ENCODE measurements at regions not wholly inside any gene's neighbourhood (a gene's known extent, or its start where the extent isn't known, plus 50 kb on each side); places are given as distances from the start of the nearest gene placed in this dataset.

DNA sequence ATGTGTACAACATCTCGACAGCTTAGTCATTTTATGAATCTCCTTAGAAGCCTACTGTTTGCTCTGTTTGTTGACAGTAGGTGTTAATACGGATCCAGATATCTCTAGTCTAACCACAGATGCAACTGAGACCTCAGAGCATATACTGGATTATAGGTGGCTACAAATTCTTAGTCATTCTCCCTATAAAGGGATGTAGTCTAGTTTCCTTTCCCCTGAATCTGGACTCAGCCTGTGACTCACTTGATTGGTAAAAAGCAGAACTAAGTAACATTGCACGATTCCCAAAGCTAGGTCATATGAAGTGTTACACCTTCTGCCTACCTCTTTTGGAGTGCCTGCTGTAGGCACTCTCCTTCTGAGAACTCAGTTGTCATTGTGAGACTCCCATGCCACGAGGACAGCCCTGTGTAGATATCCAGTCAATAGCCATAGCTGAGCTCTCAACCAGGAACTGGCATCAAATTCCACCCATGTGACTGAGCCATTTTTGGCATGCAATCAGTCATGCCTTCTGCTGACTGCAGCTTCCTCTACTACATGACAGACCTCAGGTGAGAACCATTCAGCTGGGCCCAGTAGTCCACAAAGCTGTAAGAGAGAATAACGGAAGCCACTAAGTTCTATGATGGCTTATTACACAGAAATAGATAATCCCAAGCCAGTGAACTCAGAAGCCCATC lies 135.9 kb upstream of the CHRM3 start:
- H3K9ac ChIP-seq (ENCODE audit: low read depth in 1 of 2, low read length in 2 of 2), result no peak overlapping the region

DNA sequence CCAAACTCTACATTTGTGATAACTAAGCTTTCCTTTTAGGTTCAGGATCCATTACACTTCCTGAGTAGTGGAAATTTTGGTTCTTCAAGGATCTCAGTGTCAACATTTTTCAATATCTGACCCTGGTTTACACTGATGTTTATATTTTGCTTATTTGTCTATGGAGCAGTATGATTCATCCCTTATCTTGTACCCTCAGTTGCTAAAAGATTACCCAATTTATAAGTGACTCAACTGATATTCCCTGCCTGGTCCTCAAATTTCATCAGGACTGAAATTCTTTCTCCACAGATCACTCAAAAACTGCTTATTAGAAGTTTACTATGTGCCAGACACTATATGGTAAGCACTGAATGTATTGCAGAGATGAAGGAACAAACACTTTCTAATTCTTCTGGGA lies 139.1 kb upstream of the CHRM3 start:
- no peaks in the 10 kb centered on the region for H3K4me1 ChIP-seq (ENCODE audit: control insufficient read depth in 1 of 2, insufficient read depth in 2 of 2, low read length in 2 of 2)
- H3K27ac ChIP-seq (ENCODE audit: low read depth, low read length), result no peak overlapping the region
- H3K9ac ChIP-seq (ENCODE audit: low read depth in 1 of 2, low read length in 2 of 2), result no peak overlapping the region
- no peaks in the 10 kb centered on the region for H3K9me3 ChIP-seq (ENCODE audit: control insufficient read depth in 1 of 2, low read length in 2 of 2)
- no peak overlapping the region for H3K4me3 ChIP-seq (ENCODE audit: low read depth in 1 of 2, low read length in 2 of 2)
- H3K27me3 ChIP-seq (ENCODE audit: control insufficient read depth in 1 of 2, insufficient read depth in 2 of 2, low read length in 2 of 2), result no peaks in the 10 kb centered on the region
- no peaks in the 10 kb centered on the region for H3K36me3 ChIP-seq (ENCODE audit: control insufficient read depth in 1 of 2, insufficient read depth in 2 of 2, low read length in 2 of 2)

More for the DNA sequence above, 135.9 kb upstream of the CHRM3 start:
- Histone ChIP-seq H3K4me3 (ENCODE audit: low read depth in 1 of 2, low read length in 2 of 2) (no peak overlapping the region), H3K9me3 (ENCODE audit: control insufficient read depth in 1 of 2, low read length in 2 of 2) (no peaks in the 10 kb centered on the region), H3K27me3 (ENCODE audit: control insufficient read depth in 1 of 2, insufficient read depth in 2 of 2, low read length in 2 of 2) (no peaks in the 10 kb centered on the region), H3K27ac (ENCODE audit: low read depth, low read length) (no peak overlapping the region), H3K36me3 (ENCODE audit: control insufficient read depth in 1 of 2, insufficient read depth in 2 of 2, low read length in 2 of 2) (no peaks in the 10 kb centered on the region), H3K4me1 (ENCODE audit: control insufficient read depth in 1 of 2, insufficient read depth in 2 of 2, low read length in 2 of 2) (no peaks in the 10 kb centered on the region)

GRCh38 chr1:239244084-239244483 lies 142.3 kb upstream of the CHRM3 start:
- Histone ChIP-seq H3K36me3 (ENCODE audit: control insufficient read depth in 1 of 2, insufficient read depth in 2 of 2, low read length in 2 of 2) (no peaks in the 10 kb centered on the region), H3K9ac (ENCODE audit: low read depth in 1 of 2, low read length in 2 of 2) (no peak overlapping the region), H3K27me3 (ENCODE audit: control insufficient read depth in 1 of 2, insufficient read depth in 2 of 2, low read length in 2 of 2) (no peaks in the 10 kb centered on the region), H3K4me3 (ENCODE audit: low read depth in 1 of 2, low read length in 2 of 2) (no peak overlapping the region), H3K27ac (ENCODE audit: low read depth, low read length) (no peak overlapping the region), H3K4me1 (ENCODE audit: control insufficient read depth in 1 of 2, insufficient read depth in 2 of 2, low read length in 2 of 2) (no peaks in the 10 kb centered on the region), H3K9me3 (ENCODE audit: control insufficient read depth in 1 of 2, low read length in 2 of 2) (no peaks in the 10 kb centered on the region)

DNA sequence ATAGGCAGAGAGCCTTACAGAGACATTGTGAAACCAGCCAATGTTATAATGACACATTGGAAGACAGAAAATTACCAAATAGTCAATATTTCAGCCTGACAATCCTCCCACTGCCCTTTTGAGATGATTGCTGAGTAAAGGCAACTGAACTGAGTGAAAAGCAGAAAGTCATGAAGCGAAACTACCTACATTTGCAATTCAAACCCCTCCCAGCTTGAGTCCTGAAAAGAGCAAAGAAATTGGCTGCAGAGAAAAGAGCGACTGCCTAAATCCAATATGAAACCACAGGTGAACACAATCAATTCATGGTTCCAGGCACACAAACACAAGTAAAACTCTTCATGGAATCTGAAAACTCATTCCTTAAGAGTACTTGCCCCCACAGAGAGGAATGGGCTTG lies 143.4 kb upstream of the CHRM3 start:
- Histone ChIP-seq H3K4me1 (ENCODE audit: control insufficient read depth in 1 of 2, insufficient read depth in 2 of 2, low read length in 2 of 2) (no peaks in the 10 kb centered on the region), H3K4me3 (ENCODE audit: low read depth in 1 of 2, low read length in 2 of 2) (no peak overlapping the region), H3K27ac (ENCODE audit: low read depth, low read length) (no peak overlapping the region), H3K27me3 (ENCODE audit: control insufficient read depth in 1 of 2, insufficient read depth in 2 of 2, low read length in 2 of 2) (no peaks in the 10 kb centered on the region), H3K9me3 (ENCODE audit: control insufficient read depth in 1 of 2, low read length in 2 of 2) (no peaks in the 10 kb centered on the region), H3K36me3 (ENCODE audit: control insufficient read depth in 1 of 2, insufficient read depth in 2 of 2, low read length in 2 of 2) (no peaks in the 10 kb centered on the region), H3K9ac (ENCODE audit: low read depth in 1 of 2, low read length in 2 of 2) (no peak overlapping the region)

DNA sequence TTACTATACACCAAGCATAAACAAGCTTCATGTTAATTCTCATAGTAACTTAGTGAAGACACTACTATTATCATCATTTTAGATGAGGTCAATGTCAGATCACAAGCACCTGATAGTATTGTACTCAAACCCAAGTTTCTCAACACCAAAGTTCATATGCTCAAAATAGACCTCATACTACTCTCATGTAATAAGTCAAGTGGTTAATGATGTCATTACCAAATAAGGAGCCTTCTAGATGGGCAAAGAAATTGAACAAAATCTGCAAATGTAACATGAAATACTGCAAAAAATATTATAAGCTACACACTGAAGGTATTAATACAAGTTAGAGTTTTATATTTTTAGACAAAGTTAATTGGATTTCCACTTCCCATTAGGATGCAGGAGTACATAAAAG lies 144.0 kb upstream of the CHRM3 start:
- Histone ChIP-seq H3K27me3 (ENCODE audit: control insufficient read depth in 1 of 2, insufficient read depth in 2 of 2, low read length in 2 of 2) (no peaks in the 10 kb centered on the region), H3K9ac (ENCODE audit: low read depth in 1 of 2, low read length in 2 of 2) (no peak overlapping the region), H3K27ac (ENCODE audit: low read depth, low read length) (no peak overlapping the region), H3K4me1 (ENCODE audit: control insufficient read depth in 1 of 2, insufficient read depth in 2 of 2, low read length in 2 of 2) (no peaks in the 10 kb centered on the region), H3K9me3 (ENCODE audit: control insufficient read depth in 1 of 2, low read length in 2 of 2) (no peaks in the 10 kb centered on the region), H3K36me3 (ENCODE audit: control insufficient read depth in 1 of 2, insufficient read depth in 2 of 2, low read length in 2 of 2) (no peaks in the 10 kb centered on the region), H3K4me3 (ENCODE audit: low read depth in 1 of 2, low read length in 2 of 2) (no peak overlapping the region)

DNA sequence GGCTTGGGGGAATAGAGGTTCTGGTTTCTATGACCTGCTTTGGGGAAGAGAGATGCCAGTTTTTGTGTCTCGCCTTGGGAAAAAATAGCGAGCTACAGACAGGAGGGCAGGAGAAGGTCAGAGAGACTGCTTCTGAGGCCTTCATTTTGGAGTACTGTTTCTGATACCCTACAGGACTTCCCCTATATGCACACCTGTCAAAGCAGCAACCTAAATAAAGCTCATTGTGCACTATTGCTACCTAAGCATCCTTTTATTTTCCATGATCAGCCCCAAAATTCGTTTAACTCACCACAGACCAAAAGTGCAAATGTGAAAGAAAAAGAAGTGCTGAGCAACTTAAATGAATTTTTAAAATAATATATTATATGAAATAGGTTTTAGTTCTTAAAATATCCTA lies 145.6 kb upstream of the CHRM3 start:
- H3K4me3 ChIP-seq (ENCODE audit: low read depth in 1 of 2, low read length in 2 of 2), result no peak overlapping the region
- no peaks in the 10 kb centered on the region for H3K36me3 ChIP-seq (ENCODE audit: control insufficient read depth in 1 of 2, insufficient read depth in 2 of 2, low read length in 2 of 2)
- no peaks in the 10 kb centered on the region for H3K27me3 ChIP-seq (ENCODE audit: control insufficient read depth in 1 of 2, insufficient read depth in 2 of 2, low read length in 2 of 2)
- no peak overlapping the region for H3K9ac ChIP-seq (ENCODE audit: low read depth in 1 of 2, low read length in 2 of 2)
- no peak overlapping the region for H3K27ac ChIP-seq (ENCODE audit: low read depth, low read length)
- H3K4me1 ChIP-seq (ENCODE audit: control insufficient read depth in 1 of 2, insufficient read depth in 2 of 2, low read length in 2 of 2), result no peaks in the 10 kb centered on the region
- no peaks in the 10 kb centered on the region for H3K9me3 ChIP-seq (ENCODE audit: control insufficient read depth in 1 of 2, low read length in 2 of 2)

GRCh38 chr1:239239529-239239928 lies 146.8 kb upstream of the CHRM3 start:
- Histone ChIP-seq H3K4me1 (ENCODE audit: control insufficient read depth in 1 of 2, insufficient read depth in 2 of 2, low read length in 2 of 2) (no peaks in the 10 kb centered on the region), H3K9me3 (ENCODE audit: control insufficient read depth in 1 of 2, low read length in 2 of 2) (no peaks in the 10 kb centered on the region), H3K4me3 (ENCODE audit: low read depth in 1 of 2, low read length in 2 of 2) (no peak overlapping the region), H3K27me3 (ENCODE audit: control insufficient read depth in 1 of 2, insufficient read depth in 2 of 2, low read length in 2 of 2) (no peaks in the 10 kb centered on the region), H3K9ac (ENCODE audit: low read depth in 1 of 2, low read length in 2 of 2) (no peak overlapping the region), H3K36me3 (ENCODE audit: control insufficient read depth in 1 of 2, insufficient read depth in 2 of 2, low read length in 2 of 2) (no peaks in the 10 kb centered on the region), H3K27ac (ENCODE audit: low read depth, low read length) (no peak overlapping the region)

- no peak overlapping the region for H3K27ac ChIP-seq (ENCODE audit: low read depth, low read length)
- no peaks in the 10 kb centered on the region for H3K27me3 ChIP-seq (ENCODE audit: control insufficient read depth in 1 of 2, insufficient read depth in 2 of 2, low read length in 2 of 2)
- H3K9ac ChIP-seq (ENCODE audit: low read depth in 1 of 2, low read length in 2 of 2), result no peak overlapping the region
- no peaks in the 10 kb centered on the region for H3K9me3 ChIP-seq (ENCODE audit: control insufficient read depth in 1 of 2, low read length in 2 of 2)
- H3K36me3 ChIP-seq (ENCODE audit: control insufficient read depth in 1 of 2, insufficient read depth in 2 of 2, low read length in 2 of 2), result no peaks in the 10 kb centered on the region
- peaks cover 0 to 2% of the 10 kb centered on the region in 2 donors for H3K4me1 ChIP-seq (ENCODE audit: control insufficient read depth in 1 of 2, insufficient read depth in 2 of 2, low read length in 2 of 2)
- H3K4me3 ChIP-seq (ENCODE audit: low read depth in 1 of 2, low read length in 2 of 2), result no peak overlapping the region
These were observed 148.5 kb upstream of the CHRM3 start for GRCh38 chr1:239237912-239238311.

- Histone ChIP-seq H3K27ac (ENCODE audit: low read depth, low read length) (no peak overlapping the region), H3K36me3 (ENCODE audit: control insufficient read depth in 1 of 2, insufficient read depth in 2 of 2, low read length in 2 of 2) (no peaks in the 10 kb centered on the region)
These were observed 152.7 kb upstream of the CHRM3 start for GRCh38 chr1:239233626-239234025.

GRCh38 chr1:239232921-239233320 lies 153.4 kb upstream of the CHRM3 start:
- H3K27ac ChIP-seq (ENCODE audit: low read depth, low read length), result no peak overlapping the region
- H3K27me3 ChIP-seq (ENCODE audit: control insufficient read depth in 1 of 2, insufficient read depth in 2 of 2, low read length in 2 of 2), result no peaks in the 10 kb centered on the region
- H3K9ac ChIP-seq (ENCODE audit: low read depth in 1 of 2, low read length in 2 of 2), result no peak overlapping the region
- no peaks in the 10 kb centered on the region for H3K36me3 ChIP-seq (ENCODE audit: control insufficient read depth in 1 of 2, insufficient read depth in 2 of 2, low read length in 2 of 2)
- no peaks in the 10 kb centered on the region for H3K9me3 ChIP-seq (ENCODE audit: control insufficient read depth in 1 of 2, low read length in 2 of 2)
- H3K4me3 ChIP-seq (ENCODE audit: low read depth in 1 of 2, low read length in 2 of 2), result no peak overlapping the region
- peaks cover 0 to 5% of the 10 kb centered on the region in 2 donors for H3K4me1 ChIP-seq (ENCODE audit: control insufficient read depth in 1 of 2, insufficient read depth in 2 of 2, low read length in 2 of 2)

More at GRCh38 chr1:239233626-239234025, 152.7 kb upstream of the CHRM3 start:
- Histone ChIP-seq H3K9ac (ENCODE audit: low read depth in 1 of 2, low read length in 2 of 2) (no peak overlapping the region), H3K27me3 (ENCODE audit: control insufficient read depth in 1 of 2, insufficient read depth in 2 of 2, low read length in 2 of 2) (no peaks in the 10 kb centered on the region), H3K4me1 (ENCODE audit: control insufficient read depth in 1 of 2, insufficient read depth in 2 of 2, low read length in 2 of 2) (peaks cover 0 to 5% of the 10 kb centered on the region in 2 donors), H3K9me3 (ENCODE audit: control insufficient read depth in 1 of 2, low read length in 2 of 2) (no peaks in the 10 kb centered on the region), H3K4me3 (ENCODE audit: low read depth in 1 of 2, low read length in 2 of 2) (no peak overlapping the region)
